Neural crest cell (in vitro differentiated cells): ENCODE measurements at regions not wholly inside any gene's neighbourhood (a gene's known extent, or its start where the extent isn't known, plus 50 kb on each side); places are given as distances from the start of the nearest gene placed in this dataset.

ENCODE experiments used
- DNase-seq: peaks from one replicate; pipeline ENCODE4 v3.0.0; 2021; ENCODE audit warnings: low read depth, mixed read lengths, low spot score
- H3K27ac Mint-ChIP-seq: one replicate; pipeline ENCODE4 v1.8.0; 2021; ENCODE audit warnings: mild to moderate bottlenecking, mixed read lengths; ENCODE audit not compliant: unreplicated experiment
- H3K27me3 Mint-ChIP-seq: 2 replicates; pipeline ENCODE4 v1.8.0; 2021; ENCODE audit warnings: low read depth, mild to moderate bottlenecking, mixed read lengths
- H3K36me3 Mint-ChIP-seq: 2 replicates; pipeline ENCODE4 v1.8.0; 2021; ENCODE audit warnings: low read depth, mild to moderate bottlenecking, mixed read lengths
- H3K4me1 Mint-ChIP-seq: 2 replicates; pipeline ENCODE4 v1.8.0; 2021; ENCODE audit warnings: mixed read lengths
- H3K4me3 Mint-ChIP-seq: one replicate; pipeline ENCODE4 v1.8.0; 2021; ENCODE audit warnings: mild to moderate bottlenecking, mixed read lengths
- H3K9me3 Mint-ChIP-seq: 2 replicates; pipeline ENCODE4 v1.8.0; 2021; ENCODE audit warnings: mixed read lengths
- TF ChIP-seq, protein P1 (sequence below): fragments of 200-600 bp; sonication (generic); conservative IDR thresholded peaks from 2 replicates; pipeline ENCODE4 v1.5.0; 2021; ENCODE audit warnings: antibody characterized with exemption, mild to moderate bottlenecking

DNA sequence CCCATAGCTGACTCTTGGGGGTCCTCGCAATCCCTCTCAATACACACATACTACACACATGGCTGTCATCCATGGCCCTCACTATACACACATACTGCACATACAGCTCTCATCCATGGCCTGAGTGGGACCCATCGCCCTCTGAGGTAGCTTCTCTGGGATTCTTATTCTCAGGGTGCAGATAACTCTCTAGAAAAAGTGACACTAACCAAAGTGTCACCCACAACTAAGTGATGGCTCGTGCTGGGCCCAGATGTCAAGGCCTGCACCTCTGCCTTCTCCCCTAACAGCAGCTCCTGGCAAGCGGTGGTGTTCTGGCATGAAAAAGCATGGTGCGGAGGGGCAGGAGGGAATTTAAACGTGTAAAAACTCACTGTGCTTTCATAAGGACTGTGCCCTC lies 62.7 kb upstream of the ZPBP start:
- Mint-ChIP-seq H3K36me3 (no peaks in the 10 kb centered on the region), H3K27me3 (no peaks in the 10 kb centered on the region), H3K4me3 (no peak overlapping the region), H3K4me1 (peaks cover 1% of the 10 kb centered on the region), H3K9me3 (no peaks in the 10 kb centered on the region), H3K27ac (no peak overlapping the region)
- TF ChIP-seq, protein P1, sequence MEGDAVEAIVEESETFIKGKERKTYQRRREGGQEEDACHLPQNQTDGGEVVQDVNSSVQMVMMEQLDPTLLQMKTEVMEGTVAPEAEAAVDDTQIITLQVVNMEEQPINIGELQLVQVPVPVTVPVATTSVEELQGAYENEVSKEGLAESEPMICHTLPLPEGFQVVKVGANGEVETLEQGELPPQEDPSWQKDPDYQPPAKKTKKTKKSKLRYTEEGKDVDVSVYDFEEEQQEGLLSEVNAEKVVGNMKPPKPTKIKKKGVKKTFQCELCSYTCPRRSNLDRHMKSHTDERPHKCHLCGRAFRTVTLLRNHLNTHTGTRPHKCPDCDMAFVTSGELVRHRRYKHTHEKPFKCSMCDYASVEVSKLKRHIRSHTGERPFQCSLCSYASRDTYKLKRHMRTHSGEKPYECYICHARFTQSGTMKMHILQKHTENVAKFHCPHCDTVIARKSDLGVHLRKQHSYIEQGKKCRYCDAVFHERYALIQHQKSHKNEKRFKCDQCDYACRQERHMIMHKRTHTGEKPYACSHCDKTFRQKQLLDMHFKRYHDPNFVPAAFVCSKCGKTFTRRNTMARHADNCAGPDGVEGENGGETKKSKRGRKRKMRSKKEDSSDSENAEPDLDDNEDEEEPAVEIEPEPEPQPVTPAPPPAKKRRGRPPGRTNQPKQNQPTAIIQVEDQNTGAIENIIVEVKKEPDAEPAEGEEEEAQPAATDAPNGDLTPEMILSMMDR, result no peak
- DNase-seq, result no peak

DNA sequence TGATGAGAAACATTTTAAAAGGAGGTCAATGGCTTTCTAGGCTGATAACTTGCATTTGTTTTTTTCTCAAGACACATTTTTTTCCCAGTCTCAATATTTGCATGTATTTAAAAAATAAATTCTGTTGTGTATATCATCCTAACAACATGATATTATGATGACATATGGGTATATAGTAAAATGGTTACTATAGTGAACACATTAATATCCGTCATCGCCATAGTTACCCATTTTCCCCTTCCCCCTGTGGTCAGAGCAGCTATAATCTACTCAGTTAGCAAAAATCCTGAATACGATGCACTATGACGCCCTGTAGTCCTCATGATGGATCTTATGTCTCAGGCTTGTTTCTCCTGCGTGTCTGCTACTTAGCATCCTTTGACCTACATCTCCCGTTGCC lies 60.9 kb upstream of the ZPBP start:
- Mint-ChIP-seq H3K9me3 (no peaks in the 10 kb centered on the region), H3K36me3 (no peaks in the 10 kb centered on the region), H3K4me3 (no peak overlapping the region), H3K27ac (no peak overlapping the region), H3K4me1 (peaks cover 8% of the 10 kb centered on the region), H3K27me3 (no peaks in the 10 kb centered on the region)
- DNase-seq, result no peak
- TF ChIP-seq, protein P1, result no peak

DNA sequence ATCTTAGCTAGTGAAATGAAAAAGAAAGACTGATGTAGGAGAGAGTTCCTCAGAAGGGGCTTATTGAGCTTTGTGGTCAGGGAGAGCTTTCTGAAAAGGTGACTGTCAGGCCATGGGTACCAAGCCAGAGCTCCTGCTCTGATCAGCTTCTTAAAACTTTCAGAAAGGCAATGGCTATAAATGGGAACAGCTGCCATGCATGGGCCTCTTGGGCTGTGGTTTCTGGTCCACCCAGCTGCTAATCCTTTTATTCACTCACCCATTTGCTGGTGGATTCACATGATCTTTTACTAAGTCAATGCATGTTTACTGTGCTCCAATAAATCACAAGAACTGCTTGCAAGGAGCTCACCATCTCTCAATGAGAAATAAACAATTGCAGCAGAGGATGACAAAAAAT lies 60.1 kb upstream of the ZPBP start:
- TF ChIP-seq, protein P1, result no peak
- Mint-ChIP-seq H3K4me3 (no peak overlapping the region), H3K4me1 (peaks cover 8% of the 10 kb centered on the region), H3K9me3 (no peaks in the 10 kb centered on the region), H3K27ac (no peak overlapping the region), H3K27me3 (no peaks in the 10 kb centered on the region), H3K36me3 (no peaks in the 10 kb centered on the region)
- no peak for DNase-seq

DNA sequence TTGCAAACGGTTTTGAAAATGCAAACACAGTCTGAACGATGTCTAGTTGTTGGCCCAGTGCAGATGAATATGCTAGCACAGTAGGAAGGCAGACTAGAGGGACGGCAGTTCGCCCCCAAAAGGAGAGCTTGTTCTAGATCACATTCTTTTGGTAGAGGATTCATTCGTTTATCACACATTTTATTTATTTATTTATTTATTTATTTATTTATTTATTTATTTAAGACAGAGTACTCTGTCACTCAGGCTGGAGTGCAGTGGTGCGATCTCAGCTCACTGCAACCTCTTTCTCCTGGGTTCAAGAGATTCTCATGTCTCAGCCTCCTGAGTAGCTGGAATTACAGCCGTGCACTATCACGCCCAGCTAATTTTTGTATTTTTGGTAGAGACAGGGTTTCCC lies 59.4 kb upstream of the ZPBP start:
- H3K4me3 Mint-ChIP-seq, result no peak overlapping the region
- H3K4me1 Mint-ChIP-seq, result peaks cover 8% of the 10 kb centered on the region
- TF ChIP-seq, protein P1, result no peak
- H3K27ac Mint-ChIP-seq, result no peak overlapping the region
- no peaks in the 10 kb centered on the region for H3K27me3 Mint-ChIP-seq
- no peak for DNase-seq
- no peaks in the 10 kb centered on the region for H3K36me3 Mint-ChIP-seq
- no peaks in the 10 kb centered on the region for H3K9me3 Mint-ChIP-seq

DNA sequence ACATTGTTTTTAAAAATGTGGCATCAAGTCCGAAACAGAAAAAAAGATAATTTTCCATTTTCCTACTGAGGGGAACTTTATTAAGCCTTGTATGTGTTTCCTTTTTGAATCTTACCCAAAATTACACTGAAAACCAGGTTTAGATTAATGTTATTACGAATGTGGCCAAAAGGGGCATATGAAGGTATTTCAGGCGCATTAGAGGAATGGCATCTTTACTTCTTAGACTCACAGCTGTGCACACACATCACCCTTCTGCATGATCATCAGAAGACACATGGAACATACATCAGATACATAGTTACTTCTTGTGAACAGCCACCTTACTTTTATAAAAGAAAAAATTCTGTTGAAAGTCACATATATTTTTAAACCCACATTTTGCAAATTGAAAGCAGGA lies 58.6 kb upstream of the ZPBP start:
- H3K4me3 Mint-ChIP-seq, result no peak overlapping the region
- peaks cover 8% of the 10 kb centered on the region for H3K4me1 Mint-ChIP-seq
- H3K27ac Mint-ChIP-seq, result no peak overlapping the region
- DNase-seq, result no peak
- TF ChIP-seq, protein P1, result no peak
- H3K9me3 Mint-ChIP-seq, result no peaks in the 10 kb centered on the region
- H3K27me3 Mint-ChIP-seq, result no peaks in the 10 kb centered on the region
- H3K36me3 Mint-ChIP-seq, result no peaks in the 10 kb centered on the region

DNA sequence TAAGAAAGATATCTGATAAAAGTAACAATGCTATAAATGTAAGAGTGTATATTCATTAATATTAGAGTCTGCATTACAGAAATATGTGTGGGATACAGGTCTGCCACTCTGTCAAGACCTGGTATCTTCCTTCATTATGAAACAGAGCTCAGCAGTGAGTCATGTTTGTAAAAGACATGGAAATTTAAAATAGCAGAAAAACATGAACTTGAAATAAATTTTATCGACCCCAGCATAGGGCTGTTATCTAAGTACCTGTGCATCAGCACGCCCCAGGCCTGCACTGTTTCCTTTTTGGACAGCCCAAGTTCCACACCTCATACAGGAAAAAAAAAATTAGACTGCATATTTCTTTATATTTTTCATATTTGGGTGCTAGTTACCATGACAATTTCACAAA lies 58.0 kb upstream of the ZPBP start:
- H3K4me1 Mint-ChIP-seq, result peaks cover 8% of the 10 kb centered on the region
- no peak overlapping the region for H3K4me3 Mint-ChIP-seq
- TF ChIP-seq, protein P1, result no peak
- no peaks in the 10 kb centered on the region for H3K36me3 Mint-ChIP-seq
- H3K9me3 Mint-ChIP-seq, result no peaks in the 10 kb centered on the region
- no peak overlapping the region for H3K27ac Mint-ChIP-seq
- no peaks in the 10 kb centered on the region for H3K27me3 Mint-ChIP-seq
- DNase-seq, result no peak
